GM23338 (cell line): ENCODE measurements at regions not wholly inside any gene's neighbourhood (a gene's known extent, or its start where the extent isn't known, plus 50 kb on each side); places are given as distances from the start of the nearest gene placed in this dataset.

ENCODE experiments used
- ATAC-seq: fragments of 200-7000 bp; cut with Tn5 transposase; 3 replicates; pipeline ENCODE4 v1.9.1; 2020
- DNase-seq: peaks from one replicate; pipeline ENCODE4 v3.0.0-alpha.2; 2015; ENCODE audit warnings: low spot score
- H2AFZ ChIP-seq: fragments of 200-600 bp; sonication (generic); 2 replicates; pipeline ENCODE4 v1.8.0; 2016; ENCODE audit warnings: antibody characterized with exemption, mild to moderate bottlenecking, moderate library complexity
- H3F3A ChIP-seq: fragments of 200-600 bp; sonication (generic); replicated peaks from 2 replicates; pipeline ENCODE4 v1.8.0; 2017; ENCODE audit warnings: antibody characterized with exemption, mixed run types, low read depth
- H3K27ac ChIP-seq: fragments of 200-600 bp; sonication (generic); 2 replicates; pipeline ENCODE4 v1.6.1; 2016; ENCODE audit warnings: low read depth
- H3K27me3 ChIP-seq: fragments of 200-600 bp; sonication (generic); 2 replicates; pipeline ENCODE4 v1.8.0; 2016; ENCODE audit warnings: mild to moderate bottlenecking, mixed run types, moderate library complexity; ENCODE audit not compliant: insufficient read depth
- H3K36me3 ChIP-seq: fragments of 200-600 bp; sonication (generic); 2 replicates; pipeline ENCODE4 v1.8.0; 2016; ENCODE audit warnings: mild to moderate bottlenecking; ENCODE audit not compliant: insufficient read depth
- H3K4me1 ChIP-seq: fragments of 200-600 bp; sonication (generic); 2 replicates; pipeline ENCODE4 v1.8.0; 2016; ENCODE audit warnings: mild to moderate bottlenecking, moderate library complexity; ENCODE audit not compliant: insufficient read depth
- H3K4me2 ChIP-seq: fragments of 200-600 bp; sonication (generic); 2 replicates; pipeline ENCODE4 v1.7.1; 2017; ENCODE audit warnings: mixed run types
- H3K4me3 ChIP-seq: fragments of 200-600 bp; sonication (generic); 2 replicates; pipeline ENCODE4 v1.6.1; 2016; ENCODE audit warnings: mixed run types
- H3K79me2 ChIP-seq: fragments of 200-600 bp; sonication (generic); replicated peaks from 2 replicates; pipeline ENCODE4 v1.8.0; 2017; ENCODE audit warnings: mild to moderate bottlenecking; ENCODE audit not compliant: insufficient read depth
- H3K9me2 ChIP-seq: fragments of 200-600 bp; sonication (generic); 2 replicates; pipeline ENCODE4 v1.8.0; 2017; ENCODE audit not compliant: insufficient read depth
- H4K20me1 ChIP-seq: fragments of 200-600 bp; sonication (generic); replicated peaks from 2 replicates; pipeline ENCODE4 v1.8.0; 2017; ENCODE audit warnings: mild to moderate bottlenecking; ENCODE audit not compliant: insufficient read depth
- H3K27ac Mint-ChIP-seq: 2 replicates; pipeline ENCODE4 v1.8.0; 2020; ENCODE audit warnings: inconsistent platforms, mild to moderate bottlenecking, moderate library complexity, mixed read lengths
- H3K27me3 Mint-ChIP-seq: 3 replicates; pipeline ENCODE4 v1.8.0; 2022; ENCODE audit warnings: low read depth, mild to moderate bottlenecking, moderate library complexity, mixed read lengths, inconsistent platforms; ENCODE audit not compliant: insufficient read depth, poor library complexity
- H3K36me3 Mint-ChIP-seq: 3 replicates; pipeline ENCODE4 v1.8.0; 2021; ENCODE audit warnings: low read depth, mild to moderate bottlenecking, inconsistent platforms, moderate library complexity, mixed read lengths
- H3K4me1 Mint-ChIP-seq: 3 replicates; pipeline ENCODE4 v1.8.0; 2020; ENCODE audit warnings: mild to moderate bottlenecking, inconsistent platforms, mixed read lengths
- H3K4me3 Mint-ChIP-seq: 3 replicates; pipeline ENCODE4 v1.8.0; 2021; ENCODE audit warnings: moderate library complexity, mild to moderate bottlenecking, inconsistent platforms, mixed read lengths
- H3K9me3 Mint-ChIP-seq: 3 replicates; pipeline ENCODE4 v1.8.0; 2020; ENCODE audit warnings: moderate library complexity, mild to moderate bottlenecking, inconsistent platforms, mixed read lengths
- CREB1 ChIP-seq: fragments of 250-450 bp; sonication (Bioruptor Pico); IDR thresholded peaks from 2 replicates; pipeline ENCODE4 v1.5.0; 2020; ENCODE audit warnings: low read depth, mild to moderate bottlenecking, moderate library complexity
- EZH2 ChIP-seq: fragments of 200-600 bp; sonication (generic); IDR thresholded peaks from one replicate; pipeline ENCODE4 v1.8.0; 2017; ENCODE audit warnings: antibody characterized with exemption, mild to moderate bottlenecking, low read depth; ENCODE audit not compliant: unreplicated experiment
- EZH2phosphoT487 ChIP-seq: fragments of 200-600 bp; sonication (generic); IDR thresholded peaks from one replicate; pipeline ENCODE4 v1.8.1; 2018; ENCODE audit warnings: antibody characterized with exemption; ENCODE audit not compliant: unreplicated experiment
- JUNB ChIP-seq: IDR thresholded peaks from one replicate; pipeline ENCODE4 v1.6.1; 2016; ENCODE audit warnings: antibody characterized with exemption; ENCODE audit not compliant: unreplicated experiment
- NANOG ChIP-seq: IDR thresholded peaks from 2 replicates; pipeline ENCODE4 v1.6.1; 2016; ENCODE audit warnings: antibody characterized with exemption, borderline replicate concordance
- POLR2AphosphoS5 ChIP-seq: IDR thresholded peaks from 2 replicates; pipeline ENCODE4 v1.6.1; 2016; ENCODE audit warnings: antibody characterized with exemption, low read depth
- STAT1 ChIP-seq: IDR thresholded peaks from one replicate; pipeline ENCODE4 v1.6.1; 2016; ENCODE audit warnings: antibody characterized with exemption; ENCODE audit not compliant: unreplicated experiment
- ZNF114 ChIP-seq: fragments of 250-450 bp; sonication (Bioruptor Pico); IDR thresholded peaks from 2 replicates; pipeline ENCODE4 v1.5.0; 2020; ENCODE audit warnings: mild to moderate bottlenecking, moderate library complexity
- ZNF331 ChIP-seq: fragments of 250-450 bp; sonication (Bioruptor Pico); IDR thresholded peaks from 2 replicates; pipeline ENCODE4 v1.5.0; 2020; ENCODE audit warnings: low read depth, mild to moderate bottlenecking, moderate library complexity
- TF ChIP-seq, protein P1 (sequence below): IDR thresholded peaks from one replicate; pipeline ENCODE4 v1.6.1; 2018; ENCODE audit warnings: antibody characterized with exemption; ENCODE audit not compliant: unreplicated experiment
- TF ChIP-seq, protein P2 (sequence below): fragments of 250-450 bp; sonication (Bioruptor Pico); IDR thresholded peaks from 2 replicates; pipeline ENCODE4 v1.5.0; 2020; ENCODE audit warnings: mild to moderate bottlenecking, moderate library complexity

DNA sequence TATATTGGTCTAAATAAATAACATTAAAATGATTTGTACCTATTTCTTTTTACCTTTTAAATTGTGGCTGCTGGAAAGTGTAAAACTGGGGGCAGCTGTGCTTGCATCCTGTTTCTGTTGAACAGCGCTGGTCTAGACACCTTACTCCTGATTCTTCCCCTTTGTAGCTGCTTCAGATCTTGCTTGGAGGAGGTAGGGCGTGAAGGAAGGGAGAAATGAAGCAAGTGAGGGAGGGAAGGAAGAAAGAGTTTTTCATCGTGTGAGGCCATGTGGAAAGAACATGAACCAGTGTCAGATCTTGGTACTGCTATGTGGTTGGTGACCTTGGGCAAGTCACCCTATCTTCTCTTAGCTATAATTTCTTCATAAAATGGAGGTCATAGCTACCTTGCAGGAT lies 89.0 kb upstream of the SEC11C start:
- H3K4me1 Mint-ChIP-seq: peaks cover 31% of the 10 kb centered on the region
- Histone ChIP-seq H3K27me3 (no peaks in the 10 kb centered on the region), H2AFZ (no peak overlapping the region), H3K27ac (no peak overlapping the region), H3F3A (no peaks in the 10 kb centered on the region), H3K79me2 (no peaks in the 10 kb centered on the region), H3K36me3 (no peaks in the 10 kb centered on the region), H3K4me3 (no peak overlapping the region), H3K4me2 (no peak overlapping the region), H3K4me1 (peaks cover 27% of the 10 kb centered on the region), H3K9me2 (no peaks in the 10 kb centered on the region), H4K20me1 (no peaks in the 10 kb centered on the region)
- H3K27me3 Mint-ChIP-seq: peaks cover 5% of the 10 kb centered on the region
- H3K4me3 Mint-ChIP-seq: no peak overlapping the region
- ATAC-seq (no peak), DNase-seq (no peak)
- TF ChIP-seq POLR2AphosphoS5 (no peak), JUNB (no peak)
- no peaks in the 10 kb centered on the region for H3K9me3 Mint-ChIP-seq
- H3K36me3 Mint-ChIP-seq: no peaks in the 10 kb centered on the region
- no peak overlapping the region for H3K27ac Mint-ChIP-seq

DNA sequence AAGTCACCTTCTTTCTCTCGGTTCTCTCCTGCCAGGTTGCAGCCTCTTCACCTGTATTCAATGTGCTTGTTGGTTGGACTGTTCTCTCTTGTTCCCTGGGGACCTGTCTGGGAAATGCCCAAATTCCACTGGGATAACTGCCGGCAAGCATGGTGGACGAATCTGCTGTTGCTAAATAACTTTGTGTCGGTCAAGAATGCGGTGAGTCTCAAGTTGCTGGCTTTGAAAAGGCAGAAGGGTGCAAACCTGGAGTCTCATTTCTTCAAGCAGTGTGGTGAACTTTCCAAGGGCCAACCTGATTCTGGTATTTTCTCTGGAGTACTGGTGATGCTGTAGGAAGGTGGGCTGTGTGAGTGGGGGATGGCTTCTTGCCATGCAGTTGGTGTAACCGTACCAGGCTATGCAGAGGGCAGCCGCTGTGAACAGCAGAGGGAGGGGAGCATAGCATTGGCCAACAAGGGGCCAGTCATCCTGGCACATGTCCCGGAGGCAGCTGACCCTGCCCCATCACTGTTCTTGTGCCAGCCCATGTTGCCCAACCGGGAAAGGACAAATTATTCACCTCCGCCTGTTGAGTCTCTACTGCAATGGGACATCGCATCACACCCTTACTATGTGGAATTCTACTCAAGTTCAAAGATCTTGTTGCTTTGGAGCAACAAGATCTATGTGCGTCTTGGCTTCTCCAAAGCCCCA lies 88.1 kb upstream of the SEC11C start:
- H4K20me1 ChIP-seq: no peaks in the 10 kb centered on the region
- DNase-seq (no peak), ATAC-seq (no peak)
- no peak overlapping the region for H3K27ac Mint-ChIP-seq
- no peaks in the 10 kb centered on the region for H3K9me3 Mint-ChIP-seq
- no peaks in the 10 kb centered on the region for H3K27me3 ChIP-seq
- peaks cover 9% of the 10 kb centered on the region for H3K27me3 Mint-ChIP-seq
- H3K4me2 ChIP-seq: no peak overlapping the region
- no peak overlapping the region for H2AFZ ChIP-seq
- no peaks in the 10 kb centered on the region for H3K36me3 Mint-ChIP-seq
- H3K4me1 ChIP-seq: peaks cover 27% of the 10 kb centered on the region
- no peaks in the 10 kb centered on the region for H3K79me2 ChIP-seq
- no peaks in the 10 kb centered on the region for H3K9me2 ChIP-seq
- H3K36me3 ChIP-seq: no peaks in the 10 kb centered on the region
- no peaks in the 10 kb centered on the region for H3F3A ChIP-seq
- H3K4me3 Mint-ChIP-seq: no peak overlapping the region
- H3K4me3 ChIP-seq: no peak overlapping the region
- H3K27ac ChIP-seq: no peak overlapping the region
- H3K4me1 Mint-ChIP-seq: peaks cover 33% of the 10 kb centered on the region
- TF ChIP-seq, protein P1, sequence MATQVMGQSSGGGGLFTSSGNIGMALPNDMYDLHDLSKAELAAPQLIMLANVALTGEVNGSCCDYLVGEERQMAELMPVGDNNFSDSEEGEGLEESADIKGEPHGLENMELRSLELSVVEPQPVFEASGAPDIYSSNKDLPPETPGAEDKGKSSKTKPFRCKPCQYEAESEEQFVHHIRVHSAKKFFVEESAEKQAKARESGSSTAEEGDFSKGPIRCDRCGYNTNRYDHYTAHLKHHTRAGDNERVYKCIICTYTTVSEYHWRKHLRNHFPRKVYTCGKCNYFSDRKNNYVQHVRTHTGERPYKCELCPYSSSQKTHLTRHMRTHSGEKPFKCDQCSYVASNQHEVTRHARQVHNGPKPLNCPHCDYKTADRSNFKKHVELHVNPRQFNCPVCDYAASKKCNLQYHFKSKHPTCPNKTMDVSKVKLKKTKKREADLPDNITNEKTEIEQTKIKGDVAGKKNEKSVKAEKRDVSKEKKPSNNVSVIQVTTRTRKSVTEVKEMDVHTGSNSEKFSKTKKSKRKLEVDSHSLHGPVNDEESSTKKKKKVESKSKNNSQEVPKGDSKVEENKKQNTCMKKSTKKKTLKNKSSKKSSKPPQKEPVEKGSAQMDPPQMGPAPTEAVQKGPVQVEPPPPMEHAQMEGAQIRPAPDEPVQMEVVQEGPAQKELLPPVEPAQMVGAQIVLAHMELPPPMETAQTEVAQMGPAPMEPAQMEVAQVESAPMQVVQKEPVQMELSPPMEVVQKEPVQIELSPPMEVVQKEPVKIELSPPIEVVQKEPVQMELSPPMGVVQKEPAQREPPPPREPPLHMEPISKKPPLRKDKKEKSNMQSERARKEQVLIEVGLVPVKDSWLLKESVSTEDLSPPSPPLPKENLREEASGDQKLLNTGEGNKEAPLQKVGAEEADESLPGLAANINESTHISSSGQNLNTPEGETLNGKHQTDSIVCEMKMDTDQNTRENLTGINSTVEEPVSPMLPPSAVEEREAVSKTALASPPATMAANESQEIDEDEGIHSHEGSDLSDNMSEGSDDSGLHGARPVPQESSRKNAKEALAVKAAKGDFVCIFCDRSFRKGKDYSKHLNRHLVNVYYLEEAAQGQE: no peak
- TF ChIP-seq CREB1 (CRISPR knock-in tag) (no peak), EZH2 (no peak), EZH2phosphoT487 (no peak), JUNB (no peak), ZNF114 (CRISPR knock-in tag) (no peak), NANOG (no peak), ZNF331 (CRISPR knock-in tag) (no peak), STAT1 (no peak)
- TF ChIP-seq, protein P2, sequence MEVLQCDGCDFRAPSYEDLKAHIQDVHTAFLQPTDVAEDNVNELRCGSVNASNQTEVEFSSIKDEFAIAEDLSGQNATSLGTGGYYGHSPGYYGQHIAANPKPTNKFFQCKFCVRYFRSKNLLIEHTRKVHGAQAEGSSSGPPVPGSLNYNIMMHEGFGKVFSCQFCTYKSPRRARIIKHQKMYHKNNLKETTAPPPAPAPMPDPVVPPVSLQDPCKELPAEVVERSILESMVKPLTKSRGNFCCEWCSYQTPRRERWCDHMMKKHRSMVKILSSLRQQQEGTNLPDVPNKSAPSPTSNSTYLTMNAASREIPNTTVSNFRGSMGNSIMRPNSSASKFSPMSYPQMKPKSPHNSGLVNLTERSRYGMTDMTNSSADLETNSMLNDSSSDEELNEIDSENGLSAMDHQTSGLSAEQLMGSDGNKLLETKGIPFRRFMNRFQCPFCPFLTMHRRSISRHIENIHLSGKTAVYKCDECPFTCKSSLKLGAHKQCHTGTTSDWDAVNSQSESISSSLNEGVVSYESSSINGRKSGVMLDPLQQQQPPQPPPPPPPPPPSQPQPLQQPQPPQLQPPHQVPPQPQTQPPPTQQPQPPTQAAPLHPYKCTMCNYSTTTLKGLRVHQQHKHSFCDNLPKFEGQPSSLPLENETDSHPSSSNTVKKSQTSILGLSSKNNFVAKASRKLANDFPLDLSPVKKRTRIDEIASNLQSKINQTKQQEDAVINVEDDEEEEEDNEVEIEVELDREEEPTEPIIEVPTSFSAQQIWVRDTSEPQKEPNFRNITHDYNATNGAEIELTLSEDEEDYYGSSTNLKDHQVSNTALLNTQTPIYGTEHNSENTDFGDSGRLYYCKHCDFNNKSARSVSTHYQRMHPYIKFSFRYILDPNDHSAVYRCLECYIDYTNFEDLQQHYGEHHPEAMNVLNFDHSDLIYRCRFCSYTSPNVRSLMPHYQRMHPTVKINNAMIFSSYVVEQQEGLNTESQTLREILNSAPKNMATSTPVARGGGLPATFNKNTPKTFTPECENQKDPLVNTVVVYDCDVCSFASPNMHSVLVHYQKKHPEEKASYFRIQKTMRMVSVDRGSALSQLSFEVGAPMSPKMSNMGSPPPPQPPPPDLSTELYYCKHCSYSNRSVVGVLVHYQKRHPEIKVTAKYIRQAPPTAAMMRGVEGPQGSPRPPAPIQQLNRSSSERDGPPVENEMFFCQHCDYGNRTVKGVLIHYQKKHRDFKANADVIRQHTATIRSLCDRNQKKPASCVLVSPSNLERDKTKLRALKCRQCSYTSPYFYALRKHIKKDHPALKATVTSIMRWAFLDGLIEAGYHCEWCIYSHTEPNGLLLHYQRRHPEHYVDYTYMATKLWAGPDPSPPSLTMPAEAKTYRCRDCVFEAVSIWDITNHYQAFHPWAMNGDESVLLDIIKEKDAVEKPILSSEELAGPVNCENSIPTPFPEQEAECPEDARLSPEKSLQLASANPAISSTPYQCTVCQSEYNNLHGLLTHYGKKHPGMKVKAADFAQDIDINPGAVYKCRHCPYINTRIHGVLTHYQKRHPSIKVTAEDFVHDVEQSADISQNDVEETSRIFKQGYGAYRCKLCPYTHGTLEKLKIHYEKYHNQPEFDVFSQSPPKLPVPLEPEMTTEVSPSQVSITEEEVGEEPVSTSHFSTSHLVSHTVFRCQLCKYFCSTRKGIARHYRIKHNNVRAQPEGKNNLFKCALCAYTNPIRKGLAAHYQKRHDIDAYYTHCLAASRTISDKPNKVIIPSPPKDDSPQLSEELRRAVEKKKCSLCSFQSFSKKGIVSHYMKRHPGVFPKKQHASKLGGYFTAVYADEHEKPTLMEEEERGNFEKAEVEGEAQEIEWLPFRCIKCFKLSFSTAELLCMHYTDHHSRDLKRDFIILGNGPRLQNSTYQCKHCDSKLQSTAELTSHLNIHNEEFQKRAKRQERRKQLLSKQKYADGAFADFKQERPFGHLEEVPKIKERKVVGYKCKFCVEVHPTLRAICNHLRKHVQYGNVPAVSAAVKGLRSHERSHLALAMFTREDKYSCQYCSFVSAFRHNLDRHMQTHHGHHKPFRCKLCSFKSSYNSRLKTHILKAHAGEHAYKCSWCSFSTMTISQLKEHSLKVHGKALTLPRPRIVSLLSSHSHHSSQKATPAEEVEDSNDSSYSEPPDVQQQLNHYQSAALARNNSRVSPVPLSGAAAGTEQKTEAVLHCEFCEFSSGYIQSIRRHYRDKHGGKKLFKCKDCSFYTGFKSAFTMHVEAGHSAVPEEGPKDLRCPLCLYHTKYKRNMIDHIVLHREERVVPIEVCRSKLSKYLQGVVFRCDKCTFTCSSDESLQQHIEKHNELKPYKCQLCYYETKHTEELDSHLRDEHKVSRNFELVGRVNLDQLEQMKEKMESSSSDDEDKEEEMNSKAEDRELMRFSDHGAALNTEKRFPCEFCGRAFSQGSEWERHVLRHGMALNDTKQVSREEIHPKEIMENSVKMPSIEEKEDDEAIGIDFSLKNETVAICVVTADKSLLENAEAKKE: no peak
